HG03095 (cell line): ENCODE measurements at regions not wholly inside any gene's neighbourhood (a gene's known extent, or its start where the extent isn't known, plus 50 kb on each side); places are given as distances from the start of the nearest gene placed in this dataset.

Experiments
- ATAC-seq: cut with Tn5 transposase; IDR thresholded peaks from one replicate; pipeline ENCODE4 v1.9.1; 2021; ENCODE audit warnings: moderate library complexity; ENCODE audit not compliant: unreplicated experiment

GRCh38 chr7:45975367-45975766, 54.3 kb upstream of the IGFBP3 start:
- no peak for ATAC-seq

GRCh38 chr7:45974540-45975360, 53.7 kb upstream of the IGFBP3 start:
- no peak for ATAC-seq

- no peak for ATAC-seq
Measured at GRCh38 chr7:45973725-45974532, 52.9 kb upstream of the IGFBP3 start.

GRCh38 chr7:45972629-45973312, 51.7 kb upstream of the IGFBP3 start:
- ATAC-seq = no peak

GRCh38 chr7:45971661-45972175, 50.6 kb upstream of the IGFBP3 start:
- ATAC-seq = no peak

GRCh38 chr7:45971171-45971570, 50.1 kb upstream of the IGFBP3 start:
- no peak for ATAC-seq
